SK-N-SH treated with all-trans-retinoic acid at 6 μM for 48 hours (cell line): ENCODE measurements at regions not wholly inside any gene's neighbourhood (a gene's known extent, or its start where the extent isn't known, plus 50 kb on each side); places are given as distances from the start of the nearest gene placed in this dataset.

ENCODE experiments used
- ARNTL ChIP-seq: fragments of 450-650 bp; formaldehyde crosslinking; IDR thresholded peaks from 2 replicates; pipeline ENCODE4 v1.5.0; 2020; ENCODE audit warnings: low read depth, mild to moderate bottlenecking, moderate library complexity, borderline replicate concordance
- CSRNP3 ChIP-seq: fragments of 250-450 bp; sonication (Bioruptor Pico); IDR thresholded peaks from 2 replicates; pipeline ENCODE4 v1.5.1; 2021; ENCODE audit warnings: mild to moderate bottlenecking, moderate library complexity
- RARB ChIP-seq: fragments of 250-450 bp; sonication (Bioruptor Pico); IDR thresholded peaks from 2 replicates; pipeline ENCODE4 v1.8.0; 2021; ENCODE audit warnings: mild to moderate bottlenecking, moderate library complexity
- TOX ChIP-seq: fragments of 250-450 bp; sonication (Bioruptor Pico); IDR thresholded peaks from 2 replicates; pipeline ENCODE4 v1.8.0; 2021; ENCODE audit warnings: mild to moderate bottlenecking, moderate library complexity, borderline replicate concordance
- ZFP3 ChIP-seq: fragments of 250-450 bp; sonication (Bioruptor Pico); IDR thresholded peaks from 2 replicates; pipeline ENCODE4 v1.5.0; 2020; ENCODE audit warnings: mild to moderate bottlenecking, moderate library complexity
- ZNF565 ChIP-seq: fragments of 450-650 bp; formaldehyde crosslinking; conservative IDR thresholded peaks from 2 replicates; pipeline ENCODE4 v1.5.0; 2020; ENCODE audit warnings: low read depth, mild to moderate bottlenecking, moderate library complexity

DNA sequence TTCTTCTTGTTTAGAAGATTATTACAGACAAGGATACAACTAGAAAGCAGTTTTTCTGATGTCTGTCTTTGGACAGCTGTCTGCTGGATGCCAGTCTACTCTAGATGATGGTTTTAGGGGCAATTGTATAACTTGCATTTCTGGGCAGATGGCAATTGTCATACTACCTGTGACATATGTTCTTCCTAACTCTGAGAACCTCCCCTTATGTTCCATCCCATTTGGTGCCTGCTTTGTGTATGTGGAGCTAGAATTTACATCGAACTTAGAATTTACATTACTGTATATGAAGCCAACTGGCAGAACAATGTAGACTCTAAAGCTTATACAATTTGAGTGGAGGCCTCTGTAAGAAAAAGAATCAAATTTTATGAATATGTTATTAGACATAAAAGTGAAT, 430.2 kb upstream of the SEL1L start:
- TF ChIP-seq RARB (CRISPR knock-in tag), result no peak
- no peak for TF ChIP-seq CSRNP3 (CRISPR knock-in tag)
- no peak for TF ChIP-seq ZFP3
- no peak for TF ChIP-seq ARNTL (CRISPR knock-in tag)
- no peak for TF ChIP-seq ZNF565 (CRISPR knock-in tag)
- TF ChIP-seq TOX (CRISPR knock-in tag), result no peak
